SJSA1 (cell line): ENCODE measurements at regions not wholly inside any gene's neighbourhood (a gene's known extent, or its start where the extent isn't known, plus 50 kb on each side); places are given as distances from the start of the nearest gene placed in this dataset.

Source experiments
- DNase-seq, 2 experiments: peaks; one replicate each; pipeline ENCODE4 v3.0.0-alpha.2; 2015 to 2020; ENCODE audit warnings: low spot score in 2 of 2, low read depth in 1 of 2
- H3K27ac ChIP-seq: fragments of 250-450 bp; sonication (Bioruptor Pico); 2 replicates; pipeline ENCODE4 v1.5.1; 2020; ENCODE audit warnings: mild to moderate bottlenecking, moderate library complexity
- H3K27me3 ChIP-seq: fragments of 250-450 bp; sonication (Bioruptor Pico); replicated peaks from 2 replicates; pipeline ENCODE4 v1.5.1; 2020; ENCODE audit warnings: mild to moderate bottlenecking, moderate library complexity
- H3K36me3 ChIP-seq: fragments of 250-450 bp; sonication (Bioruptor Pico); 2 replicates; pipeline ENCODE4 v1.5.1; 2020; ENCODE audit warnings: mild to moderate bottlenecking
- H3K4me1 ChIP-seq: fragments of 250-450 bp; sonication (Bioruptor Pico); replicated peaks from 2 replicates; pipeline ENCODE4 v1.6.1; 2021; ENCODE audit warnings: mild to moderate bottlenecking
- H3K4me3 ChIP-seq: fragments of 250-450 bp; sonication (Bioruptor Pico); 2 replicates; pipeline ENCODE4 v1.5.1; 2020; ENCODE audit warnings: mild to moderate bottlenecking
- H3K9me3 ChIP-seq: fragments of 250-450 bp; sonication (Bioruptor Pico); replicated peaks from 2 replicates; pipeline ENCODE4 v1.5.1; 2020; ENCODE audit warnings: mild to moderate bottlenecking

DNA sequence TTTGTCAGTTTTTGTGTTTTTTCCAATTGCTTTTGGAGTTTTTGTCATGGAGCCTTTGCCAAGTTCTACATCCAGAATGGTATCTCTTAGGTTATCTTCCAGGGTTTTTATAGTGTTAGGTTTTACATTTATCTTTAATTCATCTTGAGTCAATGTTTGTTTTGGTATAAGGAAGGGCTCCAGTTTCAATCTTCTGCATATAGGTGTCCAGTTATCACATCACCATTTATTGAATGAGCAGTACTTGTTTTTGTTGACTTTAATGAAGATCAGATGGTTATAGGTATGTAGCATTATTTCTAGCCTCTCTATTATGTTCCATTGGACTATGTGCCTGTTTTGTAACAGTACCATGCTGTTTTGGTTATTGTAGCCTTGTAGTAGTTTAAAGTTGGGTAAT, 1233.1 kb downstream of the PLA2G4A start:
- Histone ChIP-seq H3K27me3 (no peaks in the 10 kb centered on the region), H3K4me1 (peaks cover 17% of the 10 kb centered on the region), H3K27ac (0 out of 2 replicates have a peak overlapping the region, but pooled peaks have one; percentile 10), H3K4me3 (no peak overlapping the region), H3K9me3 (no peaks in the 10 kb centered on the region; the same call in 1 of the 2 replicates), H3K36me3 (no peaks in the 10 kb centered on the region)
- DNase-seq = no peak

DNA sequence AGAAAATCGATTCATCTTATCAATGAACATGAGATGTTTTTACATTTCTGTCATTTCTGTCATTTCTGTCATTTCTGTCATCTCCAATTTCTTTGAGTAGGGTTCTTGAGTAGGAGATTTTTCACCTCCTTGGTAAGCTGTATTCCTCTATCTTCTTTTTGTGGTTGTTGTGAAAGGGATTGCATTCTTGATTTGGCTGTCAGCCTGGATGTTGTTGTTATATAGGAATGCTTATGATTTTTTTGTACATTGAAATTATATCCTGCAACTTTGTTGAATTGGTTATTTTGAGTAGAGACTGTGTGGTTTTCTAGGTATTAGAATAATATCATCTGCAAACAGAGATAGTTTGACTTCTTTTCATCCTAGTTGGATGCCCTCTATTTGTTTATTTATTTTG, 1233.7 kb downstream of the PLA2G4A start:
- H3K9me3 ChIP-seq = no peaks in the 10 kb centered on the region; the same call in 1 of the 2 replicates
- no peaks in the 10 kb centered on the region for H3K36me3 ChIP-seq
- H3K27ac ChIP-seq = 0 out of 2 replicates have a peak overlapping the region, but pooled peaks have one; percentile 10
- H3K4me3 ChIP-seq = no peak overlapping the region
- peak in 1 of 2 experiments; percentile 71 for DNase-seq
- H3K27me3 ChIP-seq = no peaks in the 10 kb centered on the region
- H3K4me1 ChIP-seq = peaks cover 17% of the 10 kb centered on the region

DNA sequence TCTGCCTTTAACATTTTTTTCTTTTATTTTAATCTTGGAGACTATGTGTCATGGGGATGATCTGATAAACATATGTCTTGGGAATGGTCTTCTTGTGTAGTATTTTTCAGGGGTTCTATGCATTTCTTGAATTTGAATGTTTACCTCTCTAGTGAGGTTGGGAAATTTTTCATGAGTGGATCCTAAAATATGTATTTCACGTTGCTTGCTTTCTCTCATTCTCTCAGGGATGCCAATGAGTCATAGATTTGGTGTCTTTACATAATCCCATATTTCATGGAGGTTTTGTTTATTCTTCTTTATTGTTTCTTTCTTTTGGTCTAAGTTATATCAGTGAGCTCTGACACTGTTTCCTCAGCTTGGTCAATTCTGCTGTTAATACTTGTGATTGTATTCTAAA, 1237.2 kb downstream of the PLA2G4A start:
- Histone ChIP-seq H3K9me3 (no peaks in the 10 kb centered on the region), H3K4me3 (no peak overlapping the region), H3K27me3 (no peaks in the 10 kb centered on the region), H3K36me3 (no peaks in the 10 kb centered on the region), H3K27ac (no peak overlapping the region), H3K4me1 (peaks cover 17% of the 10 kb centered on the region)
- no peak for DNase-seq

DNA sequence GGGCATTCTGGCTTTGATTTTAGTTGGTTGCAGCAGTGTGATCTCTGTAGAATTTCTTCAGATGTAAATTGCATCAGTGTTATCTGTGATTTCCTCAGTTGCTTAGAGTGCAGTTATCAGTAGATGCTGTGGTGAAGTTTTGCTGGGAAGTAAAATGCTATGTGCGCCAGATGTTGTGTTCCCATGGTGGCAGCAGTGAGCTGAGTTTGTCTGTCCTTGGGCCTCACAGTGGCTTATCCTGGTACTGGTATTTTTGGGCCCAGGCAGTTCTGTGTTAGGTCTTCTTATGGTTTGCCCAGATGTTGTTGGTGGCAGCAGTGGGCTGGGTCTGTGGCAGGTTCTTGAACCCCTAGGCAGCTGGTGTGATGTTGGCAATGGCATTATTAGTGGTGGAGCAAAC, 1242.1 kb downstream of the PLA2G4A start:
- DNase-seq = no peak
- no peaks in the 10 kb centered on the region for H3K9me3 ChIP-seq
- H3K27ac ChIP-seq = no peak overlapping the region
- no peaks in the 10 kb centered on the region for H3K27me3 ChIP-seq
- H3K4me3 ChIP-seq = no peak overlapping the region
- no peaks in the 10 kb centered on the region for H3K36me3 ChIP-seq
- H3K4me1 ChIP-seq = no peaks in the 10 kb centered on the region

DNA sequence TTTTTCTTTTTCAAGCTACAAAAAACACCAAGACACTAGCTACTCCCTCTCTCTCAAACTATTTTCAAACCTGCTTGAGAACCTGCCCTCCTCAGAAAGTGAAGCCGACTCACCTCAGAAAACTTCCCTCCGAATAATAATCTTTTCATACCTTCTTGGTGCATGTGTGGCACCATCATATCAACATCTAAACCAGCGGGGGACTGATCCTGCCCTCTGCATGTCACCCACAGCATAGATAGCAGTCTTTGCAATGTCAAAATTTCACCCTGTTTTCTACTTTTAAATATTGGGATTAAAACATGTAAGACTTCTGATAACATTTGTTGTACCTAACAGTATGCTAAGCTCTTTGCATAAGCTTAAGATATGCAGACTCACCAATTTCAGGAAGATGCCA, 1260.3 kb downstream of the PLA2G4A start:
- no peak for DNase-seq
- peaks cover 27% of the 10 kb centered on the region for H3K4me1 ChIP-seq

DNA sequence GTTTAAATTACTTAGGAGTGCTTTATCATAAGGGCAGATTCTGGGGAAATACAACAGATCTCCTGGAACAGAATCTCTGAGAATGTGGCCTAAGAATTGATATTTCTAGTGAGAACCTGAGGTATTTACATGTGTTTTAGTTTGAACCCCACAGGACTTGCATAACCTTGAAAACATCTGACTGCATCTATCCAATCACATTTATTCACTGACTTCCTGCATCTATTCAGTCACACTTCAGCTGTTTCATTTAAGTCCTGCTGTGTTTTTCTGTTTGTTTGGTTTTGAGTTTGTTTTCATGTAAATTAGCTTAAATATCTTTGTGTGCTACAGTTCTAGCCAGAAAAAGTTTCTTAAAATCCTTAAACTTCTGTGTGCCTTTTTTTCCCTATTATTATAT, 1260.7 kb downstream of the PLA2G4A start:
- Histone ChIP-seq H3K9me3 (no peaks in the 10 kb centered on the region; the same call in 1 of the 2 replicates), H3K27ac (peak overlapping the region; percentile 7), H3K4me1 (peaks cover 27% of the 10 kb centered on the region), H3K36me3 (no peaks in the 10 kb centered on the region), H3K27me3 (no peaks in the 10 kb centered on the region), H3K4me3 (no peak overlapping the region)
- peak in 1 of 2 experiments; percentile 21 for DNase-seq

More for the DNA sequence above, 1260.3 kb downstream of the PLA2G4A start:
- H3K9me3 ChIP-seq = no peaks in the 10 kb centered on the region; the same call in 1 of the 2 replicates
- no peak overlapping the region for H3K4me3 ChIP-seq
- peak overlapping the region; percentile 7 for H3K27ac ChIP-seq
- H3K27me3 ChIP-seq = no peaks in the 10 kb centered on the region
- H3K36me3 ChIP-seq = no peaks in the 10 kb centered on the region

DNA sequence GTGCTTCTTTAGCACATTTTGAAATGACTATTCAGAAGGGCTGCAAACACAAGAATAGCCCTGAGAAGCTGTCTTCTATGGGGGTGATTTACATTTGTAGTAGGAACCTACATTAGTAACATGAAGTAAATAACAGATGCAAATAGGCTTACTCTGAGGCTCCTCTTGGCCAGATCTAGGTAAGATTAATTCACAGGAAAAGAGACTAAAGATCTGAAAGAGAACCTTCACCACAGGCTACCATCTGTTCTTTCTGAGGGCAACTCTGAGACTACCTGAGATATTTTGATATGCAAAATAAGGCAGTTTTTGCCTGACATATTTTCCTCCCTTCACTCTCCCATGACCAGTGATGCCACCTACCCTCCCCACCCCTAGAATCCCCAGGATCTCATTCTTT, 1267.8 kb downstream of the PLA2G4A start:
- H3K36me3 ChIP-seq = no peaks in the 10 kb centered on the region
- no peak for DNase-seq

DNA sequence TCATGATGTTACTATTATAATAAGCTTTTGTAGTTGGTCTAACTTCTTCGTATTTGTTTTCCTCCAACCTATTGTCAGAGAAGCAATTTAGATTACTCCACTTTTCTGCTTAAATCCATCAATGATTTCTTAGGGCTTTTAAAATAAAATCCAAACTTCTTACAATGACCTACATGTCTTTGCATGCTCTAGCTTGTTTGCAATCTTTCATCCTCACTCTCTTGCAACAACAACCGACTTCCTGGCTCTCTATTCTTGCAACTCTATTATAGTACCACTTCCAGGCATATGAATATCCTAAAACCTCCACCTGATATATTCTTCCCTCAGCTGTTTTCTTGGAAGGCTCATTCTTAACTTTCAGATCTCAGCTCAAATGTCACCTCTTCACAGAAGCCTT, 1288.7 kb downstream of the PLA2G4A start:
- Histone ChIP-seq H3K27me3 (no peaks in the 10 kb centered on the region), H3K27ac (no peak overlapping the region), H3K9me3 (no peaks in the 10 kb centered on the region), H3K36me3 (no peaks in the 10 kb centered on the region), H3K4me3 (no peak overlapping the region), H3K4me1 (no peaks in the 10 kb centered on the region)
- no peak for DNase-seq

More for the DNA sequence above, 1267.8 kb downstream of the PLA2G4A start:
- Histone ChIP-seq H3K4me3 (no peak overlapping the region), H3K9me3 (no peaks in the 10 kb centered on the region), H3K27me3 (no peaks in the 10 kb centered on the region), H3K27ac (no peak overlapping the region), H3K4me1 (peaks cover 3% of the 10 kb centered on the region)

DNA sequence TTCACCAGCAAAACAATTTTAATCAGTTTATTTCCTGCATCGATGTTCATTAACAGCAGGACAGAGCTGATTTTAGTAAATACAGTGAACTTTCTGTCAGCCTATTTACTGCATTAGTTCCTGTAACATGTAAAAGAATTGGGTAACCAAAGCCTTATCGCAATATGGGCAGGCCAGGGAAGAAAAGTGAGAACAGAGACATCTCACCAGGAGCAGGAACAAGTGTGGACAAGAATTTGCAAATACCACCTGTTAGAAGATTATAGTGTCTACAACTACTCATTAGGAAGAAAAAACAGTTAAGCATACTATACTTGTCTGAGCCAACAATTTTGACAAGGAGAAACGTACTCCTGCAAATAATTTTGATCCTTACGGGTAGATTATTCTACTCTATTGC, 1293.9 kb downstream of the PLA2G4A start:
- H3K27ac ChIP-seq = no peak overlapping the region
- DNase-seq = no peak
- no peaks in the 10 kb centered on the region for H3K36me3 ChIP-seq

DNA sequence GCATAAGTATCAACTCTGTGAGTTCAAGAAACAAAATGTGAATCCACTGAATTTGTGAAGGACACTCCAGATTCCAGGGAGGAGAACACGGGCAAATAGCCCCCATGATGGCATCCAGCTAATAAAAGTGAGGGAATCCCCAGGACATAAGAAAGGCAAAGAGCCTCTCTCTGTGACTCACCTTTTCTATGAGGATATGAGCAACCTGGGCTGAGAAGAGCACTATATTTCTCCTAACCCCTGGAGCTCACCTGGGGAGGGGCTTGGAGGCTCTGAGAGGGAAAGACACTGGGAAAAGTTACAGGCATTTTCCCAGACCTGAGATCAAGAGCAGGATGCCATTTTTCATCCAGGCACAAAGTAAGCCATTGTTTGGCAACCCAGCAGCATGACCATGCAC, 1298.8 kb downstream of the PLA2G4A start:
- DNase-seq = no peak
- H3K4me1 ChIP-seq = no peaks in the 10 kb centered on the region
- no peaks in the 10 kb centered on the region for H3K9me3 ChIP-seq
- no peaks in the 10 kb centered on the region for H3K36me3 ChIP-seq
- H3K27ac ChIP-seq = no peak overlapping the region
- H3K27me3 ChIP-seq = no peaks in the 10 kb centered on the region
- H3K4me3 ChIP-seq = no peak overlapping the region

More for the DNA sequence above, 1293.9 kb downstream of the PLA2G4A start:
- H3K4me3 ChIP-seq = no peak overlapping the region
- H3K4me1 ChIP-seq = no peaks in the 10 kb centered on the region
- no peaks in the 10 kb centered on the region for H3K27me3 ChIP-seq
- H3K9me3 ChIP-seq = no peaks in the 10 kb centered on the region

DNA sequence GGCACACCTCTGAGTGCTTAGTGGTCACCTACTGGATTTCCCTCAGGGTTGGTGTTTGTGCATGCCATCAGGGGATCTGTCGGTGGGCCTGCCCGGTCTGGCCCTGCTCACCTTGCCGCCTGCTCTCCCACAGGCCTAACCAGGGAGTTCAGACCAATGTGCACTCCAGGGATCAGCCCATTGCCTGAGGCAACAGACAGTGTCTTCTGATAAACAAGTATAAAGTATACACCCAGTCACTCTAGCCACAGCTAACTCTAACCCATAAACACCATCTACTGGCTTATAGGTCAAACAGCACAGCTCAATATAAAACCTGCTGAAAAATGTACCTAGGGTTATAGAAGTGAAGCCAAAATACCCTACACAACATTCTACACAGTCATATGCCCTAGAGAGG, 1300.0 kb downstream of the PLA2G4A start:
- Histone ChIP-seq H3K27ac (no peak overlapping the region), H3K36me3 (no peaks in the 10 kb centered on the region), H3K4me1 (no peaks in the 10 kb centered on the region), H3K4me3 (no peak overlapping the region), H3K9me3 (no peaks in the 10 kb centered on the region), H3K27me3 (no peaks in the 10 kb centered on the region)
- DNase-seq = peak in 1 of 2 experiments; percentile 2

DNA sequence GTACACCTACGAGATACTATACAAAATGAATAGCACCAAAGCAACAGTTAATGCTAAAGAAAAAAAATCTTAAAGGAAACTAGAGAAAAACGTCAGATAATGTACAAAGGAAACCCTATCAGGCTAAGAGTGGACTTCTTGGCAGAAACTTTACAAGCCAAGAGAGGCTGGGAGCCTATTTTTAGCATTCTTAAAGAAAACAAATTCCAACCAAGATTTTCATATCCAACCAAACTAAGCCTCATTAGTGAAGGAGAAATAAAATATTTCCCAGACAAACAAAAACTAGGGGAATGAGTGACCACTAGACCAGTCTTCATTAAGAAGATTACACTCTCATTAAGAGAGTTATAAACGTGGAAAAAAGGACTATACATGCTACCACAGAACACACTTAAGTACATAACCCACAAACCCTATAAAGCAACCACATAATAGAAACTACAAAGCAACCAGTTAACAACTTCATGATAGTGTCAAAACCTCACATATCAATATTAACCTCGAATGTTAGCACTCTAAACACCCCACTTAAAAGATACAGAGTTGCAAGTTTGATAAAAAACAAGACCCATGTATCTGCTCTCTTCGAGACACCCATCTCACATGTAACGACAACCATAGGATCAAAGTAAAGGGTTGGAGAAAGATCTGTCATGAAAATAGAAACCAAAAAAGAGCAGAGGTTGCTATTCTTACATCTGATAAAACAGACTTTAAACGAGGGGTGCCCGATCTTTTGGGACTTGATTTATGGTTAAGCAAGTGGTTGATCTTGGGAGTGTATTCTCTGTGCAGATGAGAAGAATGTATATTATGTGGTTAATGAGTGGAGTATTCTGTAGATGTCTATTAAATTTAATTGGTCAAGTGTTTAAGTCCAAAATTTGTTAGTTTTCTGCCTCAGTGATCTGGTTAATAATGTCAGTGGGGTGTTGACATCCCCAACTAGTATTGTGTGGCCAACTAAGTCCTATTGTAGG, 1301.4 kb downstream of the PLA2G4A start:
- Histone ChIP-seq H3K27me3 (no peaks in the 10 kb centered on the region), H3K9me3 (no peaks in the 10 kb centered on the region), H3K27ac (no peak overlapping the region), H3K4me1 (no peaks in the 10 kb centered on the region), H3K4me3 (no peak overlapping the region), H3K36me3 (no peaks in the 10 kb centered on the region)
- no peak for DNase-seq

DNA sequence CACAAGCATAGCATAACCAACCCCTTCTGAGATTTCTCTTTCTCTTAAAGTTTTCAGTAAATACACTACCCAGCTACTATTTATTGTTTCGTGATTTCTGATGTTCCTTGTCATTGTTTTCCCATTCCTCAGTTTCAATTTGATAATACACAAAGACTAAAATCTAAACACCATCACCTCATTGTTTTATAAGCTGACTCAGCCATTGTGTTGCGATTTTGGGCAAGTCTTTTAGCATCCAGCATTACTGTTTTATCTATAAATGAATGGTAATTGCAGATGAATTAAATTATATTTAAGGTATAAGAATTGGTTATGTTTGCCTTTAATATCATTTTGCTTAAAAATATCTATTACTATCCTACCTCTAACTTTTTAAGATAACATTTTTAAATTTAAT, 1308.5 kb downstream of the PLA2G4A start:
- Histone ChIP-seq H3K27me3 (no peaks in the 10 kb centered on the region), H3K4me1 (no peaks in the 10 kb centered on the region), H3K36me3 (no peaks in the 10 kb centered on the region), H3K9me3 (no peaks in the 10 kb centered on the region), H3K4me3 (no peak overlapping the region), H3K27ac (no peak overlapping the region)
- DNase-seq = no peak

DNA sequence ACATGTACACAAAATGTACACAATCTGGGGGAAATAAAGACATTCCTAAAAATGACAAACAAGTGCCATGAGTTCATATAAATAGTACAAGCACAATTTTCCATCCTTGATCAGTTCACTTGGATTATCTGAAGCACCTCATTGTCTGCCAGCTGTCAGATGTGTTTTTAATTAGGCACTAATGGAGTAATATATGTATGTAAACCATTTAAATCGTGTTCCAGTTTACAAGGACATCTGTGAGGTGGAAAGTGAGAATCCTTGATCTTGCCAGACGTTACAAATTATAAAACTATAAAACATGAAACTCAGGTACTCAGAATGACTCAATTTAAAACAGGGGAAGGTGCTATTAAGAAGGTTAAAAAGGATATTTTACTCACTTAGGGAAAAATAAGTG, 1312.2 kb downstream of the PLA2G4A start:
- Histone ChIP-seq H3K4me1 (no peaks in the 10 kb centered on the region), H3K4me3 (no peak overlapping the region), H3K36me3 (no peaks in the 10 kb centered on the region), H3K27me3 (no peaks in the 10 kb centered on the region), H3K9me3 (0 out of 2 replicates have a peak, but pooled peaks cover 3% of the 10 kb centered on the region), H3K27ac (no peak overlapping the region)
- DNase-seq = no peak
